Endothelial cell of umbilical vein (primary cell): ENCODE measurements at regions not wholly inside any gene's neighbourhood (a gene's known extent, or its start where the extent isn't known, plus 50 kb on each side); places are given as distances from the start of the nearest gene placed in this dataset.

Experiments used
- BruUV-seq: library from RNA; stranded (reverse); fragments of 400-500 nt; replicated peaks from 2 replicates; lab custom pipeline; 2021; lab: Mats Ljungman, UMichigan
- CTCF ChIA-PET: fragments of 300-600, 350-600 bp; sonication (Branson Sonifier 250); formaldehyde crosslinking; loops from one replicate; lab custom pipeline; 2021; ENCODE audit warnings: antibody characterized with exemption, inconsistent platforms; lab: Charles Lee
- POLR2A ChIA-PET: fragments of 300-600, 350-600 bp; sonication (Branson Sonifier 250); formaldehyde crosslinking; loops from one replicate; lab custom pipeline; 2021; ENCODE audit warnings: antibody characterized with exemption, inconsistent platforms; lab: Charles Lee
- DNase-seq: peaks from one replicate; pipeline ENCODE4 v3.0.0-alpha.2; 2011; ENCODE audit warnings: low read depth, low spot score
- FAIRE-seq: peaks from 2 replicates; lab custom pipeline; 2011; peaks lifted over from hg19 to GRCh38; lab: Jason Lieb, UNC
- H2AFZ ChIP-seq: 2 replicates; pipeline ENCODE4 v1.6.0; 2012; ENCODE audit warnings: low read depth, low read length, control low read depth, inconsistent platforms
- H3K27ac ChIP-seq: 2 replicates; pipeline ENCODE4 v1.5.1; 2011; ENCODE audit warnings: low read depth, mild to moderate bottlenecking, control low read depth, low read length, moderate library complexity; ENCODE audit not compliant: insufficient read depth
- H3K27me3 ChIP-seq, 2 experiments: 2 replicates each; pipeline versions ENCODE4 v1.6.0 to v1.6.1; 2011; ENCODE audit warnings: low read length in 2 of 2, mixed read lengths in 1 of 2; ENCODE audit not compliant: control insufficient read depth in 2 of 2, insufficient read depth in 2 of 2
- H3K36me3 ChIP-seq, 2 experiments: 2 replicates in 1 of 2; 3 replicates in 1 of 2; pipeline ENCODE4 v1.5.1; 2011; ENCODE audit warnings: low read length in 2 of 2, mild to moderate bottlenecking in 1 of 2, moderate library complexity in 1 of 2; ENCODE audit not compliant: control insufficient read depth in 2 of 2, insufficient read depth in 2 of 2; ENCODE audit errors: extremely low read depth in 1 of 2
- H3K4me1 ChIP-seq: 3 replicates; pipeline ENCODE4 v1.5.1; 2011; ENCODE audit warnings: mild to moderate bottlenecking, low read length; ENCODE audit not compliant: control insufficient read depth, insufficient read depth; ENCODE audit errors: extremely low read depth
- H3K4me2 ChIP-seq: 2 replicates; pipeline ENCODE4 v1.6.1; 2011; ENCODE audit warnings: low read length, control low read depth, mixed read lengths; ENCODE audit not compliant: insufficient read depth
- H3K4me3 ChIP-seq, 3 experiments: fragments of 200-600 bp in 1 of 3; sonication (generic), shearing (Covaris generic) in 1 of 3; replicated peaks in 1 of 3; 2 replicates each; pipeline ENCODE4 v1.5.1; 2011 to 2016; ENCODE audit warnings: control low read depth in 3 of 3, low read length in 3 of 3, mild to moderate bottlenecking in 2 of 3, inconsistent platforms in 1 of 3, low read depth in 1 of 3, moderate library complexity in 1 of 3; ENCODE audit not compliant: insufficient read depth in 1 of 3
- H3K79me2 ChIP-seq: 2 replicates; pipeline ENCODE4 v1.6.0; 2012; ENCODE audit warnings: low read length, inconsistent platforms; ENCODE audit not compliant: control insufficient read depth, insufficient read depth
- H3K9ac ChIP-seq: replicated peaks from 2 replicates; pipeline ENCODE3; 2011; ENCODE audit warnings: low read length, control low read depth; ENCODE audit not compliant: insufficient read depth; ENCODE audit errors: extremely low read depth
- H3K9me1 ChIP-seq: replicated peaks from 3 replicates; pipeline ENCODE4 v1.6.0; 2011; ENCODE audit warnings: mild to moderate bottlenecking, low read length; ENCODE audit not compliant: control insufficient read depth, insufficient read depth; ENCODE audit errors: extremely low read depth
- H3K9me3 ChIP-seq: replicated peaks from 2 replicates; pipeline ENCODE4 v1.5.1; 2012; ENCODE audit warnings: low read length, inconsistent platforms; ENCODE audit not compliant: control insufficient read depth, insufficient read depth
- H4K20me1 ChIP-seq: replicated peaks from 2 replicates; pipeline ENCODE3; 2011; ENCODE audit warnings: mild to moderate bottlenecking, low read length; ENCODE audit not compliant: control insufficient read depth, insufficient read depth; ENCODE audit errors: extremely low read depth
- CTCF ChIP-seq, 2 donors: IDR thresholded peaks; 1 replicate in 1 of 2; 2 replicates in 1 of 2; pipeline ENCODE4 v1.5.1; 2011; ENCODE audit warnings: low read length in 2 of 2, mild to moderate bottlenecking in 2 of 2, moderate library complexity in 2 of 2, control low read depth in 1 of 2, inconsistent platforms in 1 of 2, low read depth in 1 of 2; ENCODE audit not compliant: insufficient read depth in 1 of 2; ENCODE audit errors: extremely low read depth in 1 of 2
- EZH2 ChIP-seq: IDR thresholded peaks from 2 replicates; pipeline ENCODE4 v1.6.1; 2012; ENCODE audit warnings: borderline replicate concordance, low read depth, mild to moderate bottlenecking, moderate library complexity, low read length, inconsistent platforms; ENCODE audit not compliant: severe bottlenecking
- FOS ChIP-seq: IDR thresholded peaks from 2 replicates; pipeline ENCODE4 v1.6.1; 2011; ENCODE audit warnings: mild to moderate bottlenecking, low read length, moderate library complexity, borderline replicate concordance; ENCODE audit not compliant: insufficient read depth
- GATA2 ChIP-seq: IDR thresholded peaks from 2 replicates; pipeline ENCODE4 v1.7.0; 2011; ENCODE audit warnings: low read depth, mild to moderate bottlenecking, moderate library complexity, mixed read lengths, low read length; ENCODE audit not compliant: insufficient read length, insufficient read depth
- JUN ChIP-seq: IDR thresholded peaks from 2 replicates; pipeline ENCODE4 v1.6.1; 2011; ENCODE audit warnings: borderline replicate concordance, low read depth; ENCODE audit not compliant: insufficient read length, insufficient read depth
- MYC ChIP-seq: IDR thresholded peaks from one replicate; pipeline ENCODE4 v1.6.1; 2011; ENCODE audit warnings: mild to moderate bottlenecking, low read depth, low read length
- POLR2A ChIP-seq: IDR thresholded peaks from 2 replicates; pipeline ENCODE4 v1.6.1; 2012; ENCODE audit warnings: low read depth, mild to moderate bottlenecking, control low read depth, low read length
- POLR2AphosphoS5 ChIP-seq: IDR thresholded peaks from 2 replicates; pipeline ENCODE4 v1.6.1; 2012; ENCODE audit warnings: low read depth, mild to moderate bottlenecking, control low read depth, low read length, moderate library complexity; ENCODE audit not compliant: insufficient read depth
- dilution Hi-C: fragments of 300-500 bp; cut with MboI; formaldehyde crosslinking; loops from one replicate; pipeline ENCODE4 v1.15.0; 2019; ENCODE audit warnings: low sequenced_read_pairs; ENCODE audit not compliant: extremely low pct_ligation_motif_present
- intact Hi-C: fragments of 100-400 bp; cut with micrococcal nuclease; formaldehyde crosslinking; loops from one replicate; pipeline ENCODE4 v1.10.0; 2022
- TF ChIP-seq, protein P1 (sequence below): IDR thresholded peaks from 2 replicates; pipeline ENCODE4 v1.6.1; 2011; ENCODE audit not compliant: insufficient read depth, insufficient read length

DNA sequence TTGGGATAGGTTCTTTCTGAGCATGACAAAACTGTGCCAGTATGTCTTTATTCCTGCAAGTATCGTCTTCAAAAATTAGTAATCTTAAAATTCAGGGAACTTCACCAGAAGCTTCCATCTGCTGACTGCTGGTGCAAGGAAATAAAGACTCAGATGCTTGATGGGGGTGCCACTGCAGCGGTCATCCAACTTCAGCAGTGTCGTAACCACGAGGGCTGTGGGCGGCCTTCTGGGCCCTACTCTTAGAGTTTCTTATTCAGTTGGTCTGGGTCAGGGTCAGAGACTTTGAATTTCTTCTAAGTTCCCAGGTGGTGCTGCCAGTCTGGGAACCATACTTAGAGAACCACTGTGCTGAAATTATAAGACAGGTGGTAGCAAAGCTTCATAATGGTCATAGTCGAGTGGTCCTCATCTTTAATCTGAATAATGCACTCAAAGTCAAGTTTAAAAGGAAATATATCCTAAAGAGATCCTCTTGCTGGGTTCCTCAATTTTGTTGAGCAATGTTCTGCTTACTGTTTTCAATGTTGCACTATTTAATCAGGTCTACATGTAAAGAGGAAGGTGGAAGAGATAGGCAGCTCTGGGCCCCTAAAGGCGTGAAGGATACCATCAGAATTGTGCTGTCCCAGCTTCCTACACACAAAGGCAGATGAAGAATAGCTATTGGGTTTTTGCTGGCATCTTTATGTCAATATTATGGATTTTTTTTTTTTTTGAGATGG lies 165.4 kb upstream of the GMDS start:
- Histone ChIP-seq H3K27ac (no peak overlapping the region), H3K9ac (no peak overlapping the region), H3K4me3 (no peak overlapping the region), H4K20me1 (no peaks in the 10 kb centered on the region), H3K79me2 (no peaks in the 10 kb centered on the region), H3K4me2 (no peak overlapping the region), H3K4me1 (peaks cover 9% of the 10 kb centered on the region), H3K27me3 (no peaks in the 10 kb centered on the region), H3K9me3 (no peaks in the 10 kb centered on the region), H2AFZ (no peak overlapping the region), H3K9me1 (no peaks in the 10 kb centered on the region), H3K36me3 (no peaks in the 10 kb centered on the region)
- CTCF ChIA-PET: interaction anchor here (0.9 kb wide), 1 partner anchor 223 kb away, joined by 3 read pairs; no protein-coding TSS in a partner anchor
- POLR2A ChIA-PET: interaction anchor here (0.6 kb wide), 1 partner anchor 886 kb away, joined by 8 read pairs; no protein-coding TSS in a partner anchor
- TF ChIP-seq JUN: no peak
- TF ChIP-seq, protein P1, sequence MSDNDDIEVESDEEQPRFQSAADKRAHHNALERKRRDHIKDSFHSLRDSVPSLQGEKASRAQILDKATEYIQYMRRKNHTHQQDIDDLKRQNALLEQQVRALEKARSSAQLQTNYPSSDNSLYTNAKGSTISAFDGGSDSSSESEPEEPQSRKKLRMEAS: no peak
- TF ChIP-seq FOS: no peak
- TF ChIP-seq CTCF (IDR thresholded peaks at IDR 0.05; ENCODE audit: extremely low read depth in 1 of 2, insufficient read depth in 1 of 2, low read depth in 1 of 2, low read length in 2 of 2): no peak
- TF ChIP-seq EZH2: no peak
- no peak for TF ChIP-seq GATA2
- TF ChIP-seq POLR2AphosphoS5: no peak
- no peak for TF ChIP-seq POLR2A
- TF ChIP-seq MYC: no peak
- intact Hi-C loops: no loop called here
- DNase-seq (no peak), FAIRE-seq (no peak)
- no TSS peak for BruUV-seq
- dilution Hi-C loops: no loop called here
